ENCODE measurements at regions not wholly inside any gene's neighbourhood (a gene's known extent, or its start where the extent isn't known, plus 50 kb on each side); places are given as distances from the start of the nearest gene placed in this dataset.

- ATAC-seq (no peak), DNase-seq (ENCODE audit: low read depth, low spot score) (no peak)
- Histone ChIP-seq H3K27ac (ENCODE audit: low read depth, low read length) (no peak overlapping the region), H3K79me2 (ENCODE audit: insufficient read depth, low read length) (no peaks in the 10 kb centered on the region), H3K4me1 (ENCODE audit: control insufficient read depth in 1 of 2, insufficient read depth in 2 of 2, low read length in 2 of 2) (no peaks in the 10 kb centered on the region), H2AFZ (ENCODE audit: low read depth, low read length, poor library complexity, severe bottlenecking) (no peak overlapping the region), H3K9me3 (ENCODE audit: control insufficient read depth in 1 of 2, insufficient read depth in 1 of 2, low read depth in 1 of 2, low read length in 2 of 2) (no peaks in the 10 kb centered on the region), H3K9me2 (ENCODE audit: insufficient read depth) (no peaks in the 10 kb centered on the region), H3K36me3 (ENCODE audit: control insufficient read depth in 1 of 2, insufficient read depth in 2 of 2, low read length in 2 of 2) (no peaks in the 10 kb centered on the region), H3K4me3 (replicated peaks in 1 of 2; ENCODE audit: low read depth in 1 of 2, low read length in 2 of 2) (no peak overlapping the region), H3K27me3 (ENCODE audit: insufficient read depth, low read length) (no peaks in the 10 kb centered on the region), H3K4me2 (ENCODE audit: low read length) (no peak overlapping the region), H4K20me1 (ENCODE audit: insufficient read depth) (no peaks in the 10 kb centered on the region), H3K9ac (ENCODE audit: low read length) (no peak overlapping the region)
- intact Hi-C loops (cut with micrococcal nuclease), result no loop called here
- ChIA-PET RAD21 (ENCODE audit: low non-redundant PET in 1 of 2, low total read pairs in 2 of 2, uncharacterized antibody in 2 of 2, unreplicated experiment in 2 of 2) (no interaction called here), CTCF (no interaction called here), POLR2A (no interaction called here)
- TF ChIP-seq ATF3 (IDR thresholded peaks at IDR 0.05), result no peak
- no peak for TF ChIP-seq SP1 (IDR thresholded peaks at IDR 0.05; ENCODE audit: low read depth)
- TF ChIP-seq, protein P1, sequence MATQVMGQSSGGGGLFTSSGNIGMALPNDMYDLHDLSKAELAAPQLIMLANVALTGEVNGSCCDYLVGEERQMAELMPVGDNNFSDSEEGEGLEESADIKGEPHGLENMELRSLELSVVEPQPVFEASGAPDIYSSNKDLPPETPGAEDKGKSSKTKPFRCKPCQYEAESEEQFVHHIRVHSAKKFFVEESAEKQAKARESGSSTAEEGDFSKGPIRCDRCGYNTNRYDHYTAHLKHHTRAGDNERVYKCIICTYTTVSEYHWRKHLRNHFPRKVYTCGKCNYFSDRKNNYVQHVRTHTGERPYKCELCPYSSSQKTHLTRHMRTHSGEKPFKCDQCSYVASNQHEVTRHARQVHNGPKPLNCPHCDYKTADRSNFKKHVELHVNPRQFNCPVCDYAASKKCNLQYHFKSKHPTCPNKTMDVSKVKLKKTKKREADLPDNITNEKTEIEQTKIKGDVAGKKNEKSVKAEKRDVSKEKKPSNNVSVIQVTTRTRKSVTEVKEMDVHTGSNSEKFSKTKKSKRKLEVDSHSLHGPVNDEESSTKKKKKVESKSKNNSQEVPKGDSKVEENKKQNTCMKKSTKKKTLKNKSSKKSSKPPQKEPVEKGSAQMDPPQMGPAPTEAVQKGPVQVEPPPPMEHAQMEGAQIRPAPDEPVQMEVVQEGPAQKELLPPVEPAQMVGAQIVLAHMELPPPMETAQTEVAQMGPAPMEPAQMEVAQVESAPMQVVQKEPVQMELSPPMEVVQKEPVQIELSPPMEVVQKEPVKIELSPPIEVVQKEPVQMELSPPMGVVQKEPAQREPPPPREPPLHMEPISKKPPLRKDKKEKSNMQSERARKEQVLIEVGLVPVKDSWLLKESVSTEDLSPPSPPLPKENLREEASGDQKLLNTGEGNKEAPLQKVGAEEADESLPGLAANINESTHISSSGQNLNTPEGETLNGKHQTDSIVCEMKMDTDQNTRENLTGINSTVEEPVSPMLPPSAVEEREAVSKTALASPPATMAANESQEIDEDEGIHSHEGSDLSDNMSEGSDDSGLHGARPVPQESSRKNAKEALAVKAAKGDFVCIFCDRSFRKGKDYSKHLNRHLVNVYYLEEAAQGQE (IDR thresholded peaks at IDR 0.05; ENCODE audit: low read depth), result no peak
- TF ChIP-seq ZNF274 (IDR thresholded peaks at IDR 0.05; ENCODE audit: low read depth, low read length), result no peak
- TF ChIP-seq ZFX (IDR thresholded peaks at IDR 0.05), result no peak
- no peak for TF ChIP-seq CBX3 (IDR thresholded peaks at IDR 0.05; ENCODE audit: low read depth)
- TF ChIP-seq ZBTB33 (IDR thresholded peaks at IDR 0.05; ENCODE audit: extremely low read depth, insufficient replicate concordance, low read length), result no peak
- TF ChIP-seq EZH2phosphoT487 (IDR thresholded peaks at IDR 0.05; ENCODE audit: borderline replicate concordance), result no peak
- no peak for TF ChIP-seq CTCF (IDR thresholded peaks at IDR 0.05 in 2 of 3, conservative IDR thresholded peaks at IDR 0.05 in 1 of 3; ENCODE audit: borderline replicate concordance in 1 of 3, insufficient read depth in 1 of 3, low read depth in 2 of 3, low read length in 2 of 3)
- no peak for TF ChIP-seq SIN3A (IDR thresholded peaks at IDR 0.05; ENCODE audit: low read depth)
- no TSS peak for BruUV-seq (replicated peaks)
These were observed 135.1 kb upstream of the PIK3R1 start for GRCh38 chr5:68080282-68081050.
